ENCODE measurements at regions not wholly inside any gene's neighbourhood (a gene's known extent, or its start where the extent isn't known, plus 50 kb on each side); places are given as distances from the start of the nearest gene placed in this dataset.

DNA sequence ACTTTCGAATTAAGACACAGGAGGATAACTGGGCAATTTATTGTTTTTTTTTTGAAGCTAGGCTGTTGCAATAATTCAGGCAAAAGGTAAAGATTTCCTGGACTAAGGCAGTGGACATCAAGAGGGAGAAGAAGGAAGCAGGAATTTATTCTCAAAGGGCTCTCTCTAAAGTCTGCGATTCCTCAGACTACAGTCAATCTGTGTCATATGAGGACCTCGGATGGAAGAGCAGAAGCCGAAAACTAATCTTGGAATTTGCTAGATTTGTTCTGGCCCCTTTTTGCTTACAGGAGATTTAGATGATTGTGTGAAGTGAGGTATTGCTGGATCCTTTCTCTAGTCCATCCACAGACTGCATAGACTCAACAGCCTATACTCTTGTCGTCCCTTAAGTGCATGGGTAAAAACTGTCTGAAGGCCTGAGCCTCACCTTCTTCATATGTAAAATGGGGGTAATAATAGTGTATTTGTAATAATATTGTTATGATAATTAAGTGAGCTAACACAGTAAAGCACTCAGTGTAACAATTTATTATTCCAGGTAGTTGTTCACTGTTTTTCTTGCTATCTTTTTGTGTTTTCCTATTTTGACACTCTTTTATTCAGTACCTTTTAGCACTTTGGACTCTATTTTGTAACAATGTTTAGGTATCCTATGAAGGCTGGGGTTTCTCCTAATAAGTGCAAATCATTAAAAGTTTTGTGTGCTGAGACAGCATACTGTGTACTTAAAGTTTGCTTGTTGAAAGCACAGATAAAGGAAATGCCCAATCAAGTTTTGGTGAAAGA, 54.2 kb upstream of the NT5C1B start:
- no peak for DNase-seq
- Histone ChIP-seq H3K4me2 (ENCODE audit: insufficient read depth, low read length) (no peak overlapping the region), H3K36me3 (ENCODE audit: insufficient read depth, low read length) (no peaks in the 10 kb centered on the region), H3K27me3 (ENCODE audit: insufficient read depth, low read length, poor library complexity) (no peaks in the 10 kb centered on the region), H3K27ac (ENCODE audit: low read length) (no peak overlapping the region), H3K4me1 (ENCODE audit: insufficient read depth, low read length) (no peaks in the 10 kb centered on the region), H3K79me2 (ENCODE audit: insufficient read depth, low read length) (no peaks in the 10 kb centered on the region), H4K20me1 (ENCODE audit: insufficient read depth, low read length) (no peaks in the 10 kb centered on the region), H2AFZ (ENCODE audit: low read depth, low read length) (no peak overlapping the region), H3K4me3 (ENCODE audit: low read depth in 1 of 2, low read length in 2 of 2) (no peak overlapping the region), H3K9ac (ENCODE audit: low read depth, low read length) (no peak overlapping the region), H3K9me3 (ENCODE audit: insufficient read depth, low read length, severe bottlenecking) (peaks cover 2% of the 10 kb centered on the region)
- no peak for ATAC-seq (ENCODE audit: insufficient read depth, low read depth)
- TF ChIP-seq, protein P1, sequence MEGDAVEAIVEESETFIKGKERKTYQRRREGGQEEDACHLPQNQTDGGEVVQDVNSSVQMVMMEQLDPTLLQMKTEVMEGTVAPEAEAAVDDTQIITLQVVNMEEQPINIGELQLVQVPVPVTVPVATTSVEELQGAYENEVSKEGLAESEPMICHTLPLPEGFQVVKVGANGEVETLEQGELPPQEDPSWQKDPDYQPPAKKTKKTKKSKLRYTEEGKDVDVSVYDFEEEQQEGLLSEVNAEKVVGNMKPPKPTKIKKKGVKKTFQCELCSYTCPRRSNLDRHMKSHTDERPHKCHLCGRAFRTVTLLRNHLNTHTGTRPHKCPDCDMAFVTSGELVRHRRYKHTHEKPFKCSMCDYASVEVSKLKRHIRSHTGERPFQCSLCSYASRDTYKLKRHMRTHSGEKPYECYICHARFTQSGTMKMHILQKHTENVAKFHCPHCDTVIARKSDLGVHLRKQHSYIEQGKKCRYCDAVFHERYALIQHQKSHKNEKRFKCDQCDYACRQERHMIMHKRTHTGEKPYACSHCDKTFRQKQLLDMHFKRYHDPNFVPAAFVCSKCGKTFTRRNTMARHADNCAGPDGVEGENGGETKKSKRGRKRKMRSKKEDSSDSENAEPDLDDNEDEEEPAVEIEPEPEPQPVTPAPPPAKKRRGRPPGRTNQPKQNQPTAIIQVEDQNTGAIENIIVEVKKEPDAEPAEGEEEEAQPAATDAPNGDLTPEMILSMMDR (IDR thresholded peaks at IDR 0.05; ENCODE audit: borderline replicate concordance, extremely low read depth, low read length, poor library complexity, severe bottlenecking) = no peak
- no peak for TF ChIP-seq EZH2 (IDR thresholded peaks at IDR 0.05; ENCODE audit: borderline replicate concordance, low read depth, low read length, severe bottlenecking)

DNA sequence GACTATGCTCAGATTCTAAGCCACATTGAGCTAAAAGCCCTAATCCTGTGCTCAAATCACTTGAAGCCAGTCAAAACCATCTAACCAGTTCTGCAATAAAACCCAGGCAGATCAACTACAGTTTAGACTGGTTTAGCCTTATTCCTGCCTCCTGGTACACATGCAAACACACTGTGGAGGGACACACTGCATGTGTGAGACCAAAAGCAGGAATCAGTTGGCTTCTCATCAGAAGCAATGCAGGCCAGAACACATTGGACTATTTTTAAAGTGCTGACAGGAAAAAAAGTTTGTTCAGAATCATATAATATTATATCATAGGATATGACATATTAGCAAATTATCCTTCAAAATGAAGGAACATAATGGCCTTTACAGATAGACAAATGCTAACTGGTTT, 52.5 kb upstream of the NT5C1B start:
- no peak overlapping the region for H2AFZ ChIP-seq (ENCODE audit: low read depth, low read length)
- H3K27me3 ChIP-seq (ENCODE audit: insufficient read depth, low read length, poor library complexity) = no peaks in the 10 kb centered on the region
- ATAC-seq (ENCODE audit: insufficient read depth, low read depth) = no peak
- no peaks in the 10 kb centered on the region for H3K36me3 ChIP-seq (ENCODE audit: insufficient read depth, low read length)
- no peaks in the 10 kb centered on the region for H3K79me2 ChIP-seq (ENCODE audit: insufficient read depth, low read length)
- no peaks in the 10 kb centered on the region for H3K4me1 ChIP-seq (ENCODE audit: insufficient read depth, low read length)
- H4K20me1 ChIP-seq (ENCODE audit: insufficient read depth, low read length) = no peaks in the 10 kb centered on the region
- no peak for DNase-seq
- H3K27ac ChIP-seq (ENCODE audit: low read length) = no peak overlapping the region
- no peak overlapping the region for H3K4me2 ChIP-seq (ENCODE audit: insufficient read depth, low read length)
- TF ChIP-seq, protein P1 (IDR thresholded peaks at IDR 0.05; ENCODE audit: borderline replicate concordance, extremely low read depth, low read length, poor library complexity, severe bottlenecking) = no peak
- no peak for TF ChIP-seq EZH2 (IDR thresholded peaks at IDR 0.05; ENCODE audit: borderline replicate concordance, low read depth, low read length, severe bottlenecking)
- H3K9me3 ChIP-seq (ENCODE audit: insufficient read depth, low read length, severe bottlenecking) = peaks cover 5% of the 10 kb centered on the region
- no peak overlapping the region for H3K9ac ChIP-seq (ENCODE audit: low read depth, low read length)
- H3K4me3 ChIP-seq (ENCODE audit: low read depth in 1 of 2, low read length in 2 of 2) = no peak overlapping the region

DNA sequence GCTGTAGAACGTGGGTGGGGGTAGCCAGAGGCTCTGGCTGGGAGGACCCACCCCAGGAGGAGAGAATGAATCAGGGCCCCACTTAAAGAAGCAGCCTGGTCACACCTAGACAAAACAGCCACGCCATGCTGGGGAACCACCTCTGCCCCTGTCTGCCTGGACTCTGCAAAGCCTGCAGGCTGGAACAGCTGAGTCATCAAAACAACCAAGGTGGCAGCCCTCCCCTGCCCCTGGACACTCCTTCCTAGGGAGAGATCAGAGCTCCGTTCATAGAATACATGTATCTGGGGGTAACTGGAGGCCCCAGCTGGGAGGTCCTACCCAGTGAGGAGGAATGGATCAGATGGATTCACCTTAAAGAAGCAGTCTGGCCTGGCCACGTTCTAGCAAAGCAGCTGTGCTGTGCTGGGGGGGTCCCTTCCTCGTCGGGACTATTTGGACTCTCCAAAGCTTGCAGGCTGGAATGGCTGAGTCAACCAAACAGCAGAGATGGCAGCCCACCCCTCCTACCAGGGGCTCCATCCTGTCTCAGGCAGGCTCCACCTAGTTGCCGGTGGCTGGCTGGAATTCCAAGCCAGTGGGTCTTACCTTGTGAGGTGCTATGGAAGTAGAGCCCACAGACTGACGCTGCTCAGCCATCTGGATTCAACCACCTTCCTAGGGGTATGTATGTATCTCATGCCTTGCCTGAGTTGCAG, 50.5 kb upstream of the NT5C1B start:
- Histone ChIP-seq H2AFZ (ENCODE audit: low read depth, low read length) (no peak overlapping the region), H3K27ac (ENCODE audit: low read length) (no peak overlapping the region), H3K36me3 (ENCODE audit: insufficient read depth, low read length) (no peaks in the 10 kb centered on the region), H3K9me3 (ENCODE audit: insufficient read depth, low read length, severe bottlenecking) (peaks cover 9% of the 10 kb centered on the region), H3K27me3 (ENCODE audit: insufficient read depth, low read length, poor library complexity) (no peaks in the 10 kb centered on the region), H3K79me2 (ENCODE audit: insufficient read depth, low read length) (no peaks in the 10 kb centered on the region), H3K4me2 (ENCODE audit: insufficient read depth, low read length) (no peak overlapping the region), H3K4me1 (ENCODE audit: insufficient read depth, low read length) (no peaks in the 10 kb centered on the region), H4K20me1 (ENCODE audit: insufficient read depth, low read length) (no peaks in the 10 kb centered on the region), H3K4me3 (ENCODE audit: low read depth in 1 of 2, low read length in 2 of 2) (no peak overlapping the region), H3K9ac (ENCODE audit: low read depth, low read length) (no peak overlapping the region)
- DNase-seq (no peak), ATAC-seq (ENCODE audit: insufficient read depth, low read depth) (no peak)
- TF ChIP-seq, protein P1 (IDR thresholded peaks at IDR 0.05; ENCODE audit: borderline replicate concordance, extremely low read depth, low read length, poor library complexity, severe bottlenecking) = no peak
- no peak for TF ChIP-seq EZH2 (IDR thresholded peaks at IDR 0.05; ENCODE audit: borderline replicate concordance, low read depth, low read length, severe bottlenecking)
